ENCODE measurements at regions not wholly inside any gene's neighbourhood (a gene's known extent, or its start where the extent isn't known, plus 50 kb on each side); places are given as distances from the start of the nearest gene placed in this dataset.

- TF ChIP-seq ZBTB33 (IDR thresholded peaks at IDR 0.05; ENCODE audit: extremely low read depth, insufficient replicate concordance, low read length) (no peak), ELF1 (IDR thresholded peaks at IDR 0.05; ENCODE audit: borderline replicate concordance, low read depth) (no peak), YY1 (IDR thresholded peaks at IDR 0.05; ENCODE audit: extremely low read depth, insufficient replicate concordance, low read depth, low read length) (no peak), POLR2AphosphoS5 (IDR thresholded peaks at IDR 0.05; ENCODE audit: low read depth, low read length) (no peak), RAD21 (IDR thresholded peaks at IDR 0.05; ENCODE audit: low read depth) (no peak), SIN3A (IDR thresholded peaks at IDR 0.05; ENCODE audit: low read depth) (no peak), SP1 (IDR thresholded peaks at IDR 0.05; ENCODE audit: low read depth) (no peak), ZNF274 (IDR thresholded peaks at IDR 0.05; ENCODE audit: low read depth, low read length) (no peak)
Observed at GRCh38 chr17:53588317-53588716, 234.4 kb upstream of the KIF2B start (continued).

DNA sequence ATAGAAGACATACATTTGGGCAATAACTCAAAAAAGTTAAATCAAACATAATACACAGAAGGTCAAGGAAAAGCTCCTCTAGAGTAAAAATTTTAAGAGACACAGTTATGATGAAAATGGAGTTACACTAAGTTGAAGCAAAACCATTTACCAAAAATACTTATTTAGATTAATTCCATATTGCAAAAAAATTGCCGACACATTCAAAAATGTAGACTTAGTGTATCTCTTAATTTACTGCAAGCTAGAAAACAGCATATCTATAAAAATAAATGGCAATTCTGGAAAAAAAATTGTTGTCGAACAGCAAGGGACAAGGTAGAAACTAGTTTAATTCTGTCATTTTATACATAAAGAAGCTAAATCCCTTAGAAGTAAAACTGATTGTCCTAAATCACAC is 248.7 kb upstream of the KIF2B start:
- Histone ChIP-seq H3K4me2 (ENCODE audit: low read length) (no peak overlapping the region), H2AFZ (ENCODE audit: low read depth, low read length, poor library complexity, severe bottlenecking) (no peak overlapping the region), H3K79me2 (ENCODE audit: insufficient read depth, low read length) (no peaks in the 10 kb centered on the region), H3K4me3 (replicated peaks in 1 of 2; ENCODE audit: low read depth in 1 of 2, low read length in 2 of 2) (no peak overlapping the region), H3K9ac (ENCODE audit: low read length) (no peak overlapping the region), H3K36me3 (ENCODE audit: control insufficient read depth in 1 of 2, insufficient read depth in 2 of 2, low read length in 2 of 2) (no peaks in the 10 kb centered on the region), H3K9me3 (ENCODE audit: control insufficient read depth in 1 of 2, insufficient read depth in 1 of 2, low read depth in 1 of 2, low read length in 2 of 2) (peaks cover 20 to 22% of the 10 kb centered on the region in 2 experiments; a peak in 3 of 4 replicates), H3K9me2 (ENCODE audit: insufficient read depth) (no peaks in the 10 kb centered on the region), H4K20me1 (ENCODE audit: insufficient read depth) (no peaks in the 10 kb centered on the region; the same call in 1 of the 2 replicates), H3K27ac (ENCODE audit: low read depth, low read length) (no peak overlapping the region), H3K4me1 (ENCODE audit: control insufficient read depth in 1 of 2, insufficient read depth in 2 of 2, low read length in 2 of 2) (no peaks in the 10 kb centered on the region), H3K27me3 (ENCODE audit: insufficient read depth, low read length) (no peaks in the 10 kb centered on the region)
- ATAC-seq (no peak), DNase-seq (ENCODE audit: low read depth, low spot score) (no peak)
- intact Hi-C loops (cut with micrococcal nuclease) = no loop called here
- no TSS peak for BruUV-seq (replicated peaks)
- TF ChIP-seq SP1 (IDR thresholded peaks at IDR 0.05; ENCODE audit: low read depth) (no peak), RAD21 (IDR thresholded peaks at IDR 0.05; ENCODE audit: low read depth) (no peak), JUND (IDR thresholded peaks at IDR 0.05) (no peak), EZH2phosphoT487 (IDR thresholded peaks at IDR 0.05; ENCODE audit: borderline replicate concordance) (no peak), CTCF (IDR thresholded peaks at IDR 0.05 in 2 of 3, conservative IDR thresholded peaks at IDR 0.05 in 1 of 3; ENCODE audit: borderline replicate concordance in 1 of 3, insufficient read depth in 1 of 3, low read depth in 2 of 3, low read length in 2 of 3) (no peak), SRF (IDR thresholded peaks at IDR 0.05; ENCODE audit: low read depth) (no peak), ATF3 (IDR thresholded peaks at IDR 0.05) (no peak), POLR2A (IDR thresholded peaks at IDR 0.05; ENCODE audit: borderline replicate concordance, extremely low read depth, insufficient read depth, insufficient read length) (no peak), POLR2AphosphoS5 (IDR thresholded peaks at IDR 0.05; ENCODE audit: low read depth, low read length) (no peak), ELF1 (IDR thresholded peaks at IDR 0.05; ENCODE audit: borderline replicate concordance, low read depth) (no peak), ZFX (IDR thresholded peaks at IDR 0.05) (no peak), MAX (IDR thresholded peaks at IDR 0.05) (no peak), ZBTB33 (IDR thresholded peaks at IDR 0.05; ENCODE audit: extremely low read depth, insufficient replicate concordance, low read length) (no peak), SIN3A (IDR thresholded peaks at IDR 0.05; ENCODE audit: low read depth) (no peak)
- RAD21 ChIA-PET (ENCODE audit: low non-redundant PET in 1 of 2, low total read pairs in 2 of 2, uncharacterized antibody in 2 of 2, unreplicated experiment in 2 of 2) = no interaction called here
- CTCF ChIA-PET = no interaction called here
- POLR2A ChIA-PET = no interaction called here

All from HCT116 (cell line).